ENCODE measurements at regions not wholly inside any gene's neighbourhood (a gene's known extent, or its start where the extent isn't known, plus 50 kb on each side); places are given as distances from the start of the nearest gene placed in this dataset.

DNA sequence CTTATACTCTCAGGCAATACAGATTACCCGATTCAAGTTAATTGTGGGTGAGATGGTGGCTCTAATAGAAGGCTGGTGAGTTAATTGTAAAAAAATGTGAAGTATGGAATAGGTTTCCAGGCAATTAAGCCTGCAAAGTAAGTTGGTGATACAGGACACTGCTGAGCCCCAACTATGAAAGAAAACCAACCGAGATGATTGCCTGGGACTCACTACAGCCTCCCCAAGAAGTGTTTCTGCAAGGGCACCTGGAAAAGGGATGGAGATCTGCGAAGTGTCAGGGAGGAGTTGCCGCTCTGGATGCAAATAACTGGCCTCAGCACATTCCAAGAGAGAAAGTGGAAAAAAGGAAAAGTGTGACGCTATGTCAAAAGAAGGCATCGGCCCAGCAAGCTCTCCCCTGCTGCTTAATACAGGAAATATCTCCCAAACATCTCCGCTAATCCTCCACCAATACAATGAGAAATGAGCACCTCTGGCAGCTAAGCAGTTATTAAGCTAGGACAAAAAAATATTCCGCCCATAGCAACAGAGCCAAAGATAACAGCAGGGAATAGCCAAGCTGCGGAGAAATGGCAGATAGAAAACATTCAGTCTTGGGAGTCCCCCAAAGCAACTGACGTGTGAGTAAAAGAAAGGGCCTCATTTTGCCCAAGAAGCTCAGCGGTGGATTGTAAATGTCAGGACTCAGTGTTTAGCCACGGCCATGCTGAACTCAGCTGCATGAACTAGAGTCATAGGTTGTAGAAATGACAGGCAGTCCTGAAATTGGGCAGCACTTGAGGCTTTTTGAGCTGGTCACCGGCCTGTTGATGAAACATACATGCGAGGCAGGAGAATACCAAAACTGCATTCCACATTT is 133.7 kb downstream of the SNX19 start:
- Histone ChIP-seq H3K79me2 (ENCODE audit: control insufficient read depth, insufficient read depth, low read length) (no peaks in the 10 kb centered on the region), H3K27ac (ENCODE audit: low read length in 2 of 2) (no peak overlapping the region), H3K4me2 (replicated peaks; ENCODE audit: low read depth, low read length, poor library complexity, severe bottlenecking) (no peak overlapping the region), H2AFZ (ENCODE audit: insufficient read depth, low read depth, low read length, poor library complexity, severe bottlenecking) (no peak overlapping the region), H3K4me3 (ENCODE audit: control extremely low read depth in 1 of 5, extremely low read depth in 1 of 5, insufficient read depth in 1 of 5, low read depth in 2 of 5, low read length in 4 of 5) (no peak overlapping the region), H4K20me1 (ENCODE audit: control insufficient read depth, insufficient read depth, low read length, poor library complexity, severe bottlenecking) (no peaks in the 10 kb centered on the region), H3K27me3 (replicated peaks in 1 of 4; ENCODE audit: control extremely low read depth in 1 of 4, control insufficient read depth in 3 of 4, insufficient read depth in 4 of 4, low read length in 3 of 4) (no peaks in the 10 kb centered on the region), H3K9ac (ENCODE audit: low read length) (no peak overlapping the region), H3K9me3 (ENCODE audit: control extremely low read depth in 1 of 3, control insufficient read depth in 2 of 3, insufficient read depth in 1 of 3, low read length in 2 of 3) (peaks cover 0 to 11% (median 0%) of the 10 kb centered on the region in 3 donors), H3K4me1 (ENCODE audit: control insufficient read depth in 2 of 2, insufficient read depth in 2 of 2, low read length in 2 of 2) (no peaks in the 10 kb centered on the region), H3K36me3 (replicated peaks in 1 of 2; ENCODE audit: control extremely low read depth in 1 of 2, control insufficient read depth in 1 of 2, extremely low read depth in 1 of 2, insufficient read depth in 2 of 2, low read length in 1 of 2) (no peaks in the 10 kb centered on the region)
- Mint-ChIP-seq H3K4me1 (no peaks in the 10 kb centered on the region), H3K4me3 (no peak overlapping the region), H3K9me3 (ENCODE audit: insufficient read depth) (no peaks in the 10 kb centered on the region), H3K27me3 (peaks cover 7% of the 10 kb centered on the region), H3K27ac (no peak overlapping the region)
- TF ChIP-seq EZH2 (IDR thresholded peaks at IDR 0.05; ENCODE audit: borderline replicate concordance, insufficient read depth, low read depth, low read length, poor library complexity, severe bottlenecking): no peak
- TF ChIP-seq, protein P1, sequence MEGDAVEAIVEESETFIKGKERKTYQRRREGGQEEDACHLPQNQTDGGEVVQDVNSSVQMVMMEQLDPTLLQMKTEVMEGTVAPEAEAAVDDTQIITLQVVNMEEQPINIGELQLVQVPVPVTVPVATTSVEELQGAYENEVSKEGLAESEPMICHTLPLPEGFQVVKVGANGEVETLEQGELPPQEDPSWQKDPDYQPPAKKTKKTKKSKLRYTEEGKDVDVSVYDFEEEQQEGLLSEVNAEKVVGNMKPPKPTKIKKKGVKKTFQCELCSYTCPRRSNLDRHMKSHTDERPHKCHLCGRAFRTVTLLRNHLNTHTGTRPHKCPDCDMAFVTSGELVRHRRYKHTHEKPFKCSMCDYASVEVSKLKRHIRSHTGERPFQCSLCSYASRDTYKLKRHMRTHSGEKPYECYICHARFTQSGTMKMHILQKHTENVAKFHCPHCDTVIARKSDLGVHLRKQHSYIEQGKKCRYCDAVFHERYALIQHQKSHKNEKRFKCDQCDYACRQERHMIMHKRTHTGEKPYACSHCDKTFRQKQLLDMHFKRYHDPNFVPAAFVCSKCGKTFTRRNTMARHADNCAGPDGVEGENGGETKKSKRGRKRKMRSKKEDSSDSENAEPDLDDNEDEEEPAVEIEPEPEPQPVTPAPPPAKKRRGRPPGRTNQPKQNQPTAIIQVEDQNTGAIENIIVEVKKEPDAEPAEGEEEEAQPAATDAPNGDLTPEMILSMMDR (IDR thresholded peaks at IDR 0.05): no peak
- DNase-seq (no peak), ATAC-seq (ENCODE audit: low read depth) (no peak)
- WGBS (ENCODE audit: insufficient coverage): 86% methylated on average over 8 of the region's 14 CpGs
- CTCF ChIA-PET: no interaction called here
- POLR2A ChIA-PET: no interaction called here
- intact Hi-C loops (cut with micrococcal nuclease): no loop called here

DNA sequence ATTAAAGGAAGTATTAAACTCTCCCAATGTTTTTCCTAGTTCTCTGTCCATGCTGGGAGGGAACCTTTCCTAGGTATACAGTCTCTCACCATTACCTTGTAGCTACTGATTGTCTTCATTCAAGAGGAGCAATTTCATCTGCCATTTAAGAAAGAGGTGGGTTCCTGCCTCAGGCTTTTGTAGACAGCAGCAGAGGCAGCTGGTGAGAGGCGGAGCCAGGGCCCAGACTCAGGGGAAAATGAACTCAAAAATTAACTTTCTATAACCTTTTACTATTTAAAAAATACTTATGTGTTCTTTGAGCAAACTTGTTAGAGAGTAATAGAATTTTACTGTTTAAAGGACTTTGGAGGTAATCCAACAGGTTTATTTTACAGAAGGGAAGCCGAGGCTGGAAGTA is 133.0 kb downstream of the SNX19 start:
- Histone ChIP-seq H2AFZ (ENCODE audit: insufficient read depth, low read depth, low read length, poor library complexity, severe bottlenecking) (no peak overlapping the region), H3K27me3 (replicated peaks in 1 of 4; ENCODE audit: control extremely low read depth in 1 of 4, control insufficient read depth in 3 of 4, insufficient read depth in 4 of 4, low read length in 3 of 4) (no peaks in the 10 kb centered on the region), H3K27ac (ENCODE audit: low read length in 2 of 2) (no peak overlapping the region), H3K9ac (ENCODE audit: low read length) (no peak overlapping the region), H3K36me3 (replicated peaks in 1 of 2; ENCODE audit: control extremely low read depth in 1 of 2, control insufficient read depth in 1 of 2, extremely low read depth in 1 of 2, insufficient read depth in 2 of 2, low read length in 1 of 2) (no peaks in the 10 kb centered on the region), H3K4me2 (replicated peaks; ENCODE audit: low read depth, low read length, poor library complexity, severe bottlenecking) (no peak overlapping the region), H3K4me1 (ENCODE audit: control insufficient read depth in 2 of 2, insufficient read depth in 2 of 2, low read length in 2 of 2) (no peaks in the 10 kb centered on the region), H4K20me1 (ENCODE audit: control insufficient read depth, insufficient read depth, low read length, poor library complexity, severe bottlenecking) (no peaks in the 10 kb centered on the region), H3K9me3 (ENCODE audit: control extremely low read depth in 1 of 3, control insufficient read depth in 2 of 3, insufficient read depth in 1 of 3, low read length in 2 of 3) (peaks cover 0 to 7% (median 0%) of the 10 kb centered on the region in 3 donors), H3K79me2 (ENCODE audit: control insufficient read depth, insufficient read depth, low read length) (no peaks in the 10 kb centered on the region), H3K4me3 (ENCODE audit: control extremely low read depth in 1 of 5, extremely low read depth in 1 of 5, insufficient read depth in 1 of 5, low read depth in 2 of 5, low read length in 4 of 5) (no peak overlapping the region)
- DNase-seq (no peak), ATAC-seq (ENCODE audit: low read depth) (no peak)
- H3K27ac Mint-ChIP-seq: no peak overlapping the region
- POLR2A ChIA-PET: no interaction called here
- H3K4me1 Mint-ChIP-seq: no peaks in the 10 kb centered on the region
- CTCF ChIA-PET: no interaction called here
- no peak overlapping the region for H3K4me3 Mint-ChIP-seq
- no CpG with 5 or more reads among the region's 2 CpGs for WGBS (ENCODE audit: insufficient coverage)
- intact Hi-C loops (cut with micrococcal nuclease): no loop called here
- TF ChIP-seq EZH2 (IDR thresholded peaks at IDR 0.05; ENCODE audit: borderline replicate concordance, insufficient read depth, low read depth, low read length, poor library complexity, severe bottlenecking): no peak
- TF ChIP-seq, protein P1 (IDR thresholded peaks at IDR 0.05): no peak
- H3K27me3 Mint-ChIP-seq: peaks cover 9% of the 10 kb centered on the region
- no peaks in the 10 kb centered on the region for H3K9me3 Mint-ChIP-seq (ENCODE audit: insufficient read depth)

Data from B cell (primary cell).